AG20443 (cell line): ENCODE measurements at regions not wholly inside any gene's neighbourhood (a gene's known extent, or its start where the extent isn't known, plus 50 kb on each side); places are given as distances from the start of the nearest gene placed in this dataset.
A peak's percentile ranks its signal among the peaks of the same experiment; 100 is the strongest.
"Not testable (repeated sequence)": the region's sequence is repeated elsewhere in the genome, so short reads cannot be mapped to it uniquely, and the experiment has no call there.

Experiments used
- DNase-seq: peaks from one replicate; pipeline ENCODE4 v3.0.0; 2012; ENCODE audit warnings: low spot score, mixed read lengths

DNA sequence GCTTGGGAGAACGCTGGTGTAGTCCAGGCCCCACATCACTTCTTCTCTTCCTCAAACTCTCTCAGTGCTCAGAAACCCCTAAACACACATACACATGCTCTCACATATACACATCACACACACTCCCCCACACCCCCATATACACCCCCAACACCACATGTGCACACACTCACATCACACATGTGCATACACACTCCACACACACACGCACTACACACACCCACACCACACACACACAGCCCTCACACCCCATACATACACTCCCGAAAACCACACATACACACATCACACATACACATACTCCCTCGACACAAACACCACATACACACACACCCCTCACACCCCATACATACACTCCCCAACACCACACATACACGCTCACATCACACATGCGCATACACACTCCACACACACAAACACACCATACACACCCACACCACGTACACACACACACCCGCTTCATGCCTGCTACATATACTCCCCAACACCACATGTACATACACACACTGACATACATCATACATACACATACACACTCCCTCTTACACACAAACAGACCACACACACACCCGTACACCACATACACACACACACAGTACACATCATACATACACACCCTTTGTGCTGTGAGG is 110.3 kb upstream of the TMEM170B start:
- no peak for DNase-seq

DNA sequence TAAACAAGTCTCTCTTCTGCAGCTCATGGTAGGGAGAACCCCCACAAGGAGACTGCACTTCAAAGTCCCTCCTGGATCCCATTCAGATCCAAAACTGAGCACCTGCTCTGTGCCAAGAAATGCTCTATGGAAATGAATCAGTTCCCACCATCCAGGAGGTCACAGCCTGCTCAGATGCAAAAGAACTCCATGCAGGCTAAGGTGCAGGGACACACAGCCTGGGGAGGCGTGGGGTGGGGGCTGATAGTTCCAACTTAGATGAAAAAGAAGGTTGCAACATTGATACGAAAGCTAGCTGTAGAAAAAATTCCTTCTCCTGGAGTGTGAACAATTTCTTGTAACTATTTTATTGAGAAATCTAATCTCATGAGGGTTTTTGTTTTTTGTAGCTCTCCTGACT is 111.0 kb upstream of the TMEM170B start:
- no peak for DNase-seq

DNA sequence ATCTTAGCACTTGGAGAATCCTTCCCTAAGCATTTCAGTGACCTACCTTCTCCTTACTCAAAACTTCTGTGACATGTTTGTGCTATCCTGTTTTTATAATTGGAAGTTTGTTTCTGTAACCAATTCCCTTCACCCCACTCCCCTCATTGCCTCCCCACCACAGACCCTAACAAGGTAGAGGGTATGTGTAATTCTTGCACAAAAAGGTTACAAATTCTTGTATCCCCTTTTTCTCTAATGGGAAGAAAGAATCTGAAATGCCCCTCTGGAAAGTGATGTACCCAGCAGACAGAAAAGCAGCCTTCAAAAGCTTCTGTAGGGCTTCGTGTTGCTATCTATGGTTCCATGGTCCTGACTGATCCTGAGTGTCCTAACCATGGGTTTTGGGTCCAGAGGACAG is 111.7 kb upstream of the TMEM170B start:
- DNase-seq, result no peak

DNA sequence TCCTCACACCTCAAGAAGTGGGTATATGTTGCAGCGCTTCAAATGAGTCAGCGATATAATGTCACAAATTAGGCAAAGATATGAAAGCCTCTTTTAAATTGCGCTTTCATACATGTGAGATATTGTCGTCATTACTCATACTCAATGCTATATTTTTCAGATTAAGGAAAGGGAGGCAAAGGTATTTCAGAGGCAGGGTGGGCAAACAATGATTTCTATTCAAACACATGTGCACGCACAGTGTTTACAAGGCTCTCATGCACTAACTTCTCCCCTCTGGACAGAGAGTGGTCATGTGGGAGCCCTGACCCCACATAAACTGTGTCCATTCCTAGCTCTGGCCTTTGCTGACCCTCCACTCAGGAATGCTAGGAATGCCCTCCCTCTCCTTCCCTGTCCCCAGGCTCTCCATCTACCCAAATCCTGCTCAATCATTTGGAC is 112.1 kb upstream of the TMEM170B start:
- DNase-seq, result no peak

DNA sequence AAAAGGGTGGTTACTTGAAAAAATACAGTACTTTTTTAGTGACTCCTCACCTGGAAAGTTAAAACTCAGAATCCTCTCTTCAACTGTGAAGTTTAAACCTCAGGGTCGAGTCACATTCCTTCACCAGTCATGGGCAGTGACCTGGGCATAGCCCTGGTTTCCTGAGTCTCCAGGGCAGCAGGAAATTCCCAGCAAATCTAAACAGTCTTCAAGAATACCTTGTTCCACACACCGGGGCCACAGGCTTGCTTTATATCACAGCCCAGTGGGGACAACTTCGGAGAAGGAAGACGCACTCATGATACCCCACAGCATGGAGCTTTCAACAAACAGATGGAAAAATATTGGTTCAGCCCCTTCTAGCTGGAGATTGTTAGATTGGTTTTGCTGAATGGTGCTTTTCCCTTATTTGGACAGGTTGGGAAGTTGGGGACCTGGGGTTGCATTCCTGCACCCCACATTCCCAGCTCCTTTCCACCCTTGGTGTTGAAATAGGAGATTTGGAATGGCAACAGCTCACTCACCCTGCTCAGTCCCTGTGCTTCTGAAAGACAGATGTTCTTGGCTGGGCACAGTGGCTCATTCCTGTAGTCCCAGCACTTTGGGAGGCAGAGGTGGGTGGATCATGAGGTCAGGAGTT is 113.0 kb upstream of the TMEM170B start:
- no peak for DNase-seq

DNA sequence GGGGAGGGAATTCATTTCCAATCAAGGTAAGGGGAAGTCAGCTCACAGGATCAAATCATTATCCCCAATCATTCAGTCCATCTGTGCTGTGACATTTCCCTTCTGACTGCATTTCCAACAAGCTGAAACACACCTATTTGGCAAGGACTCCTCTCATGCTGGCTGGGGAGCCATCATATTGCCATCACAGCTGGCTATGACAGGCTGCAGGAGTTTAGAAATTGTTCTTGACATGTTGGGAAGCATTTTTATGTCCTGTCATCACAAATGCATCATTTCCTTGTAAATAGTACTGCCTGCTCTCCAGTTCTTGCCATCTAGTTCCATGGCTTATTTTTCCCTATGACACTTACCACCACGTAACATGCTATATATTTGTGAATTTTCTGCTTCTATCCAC is 113.9 kb upstream of the TMEM170B start:
- DNase-seq, result no peak

DNA sequence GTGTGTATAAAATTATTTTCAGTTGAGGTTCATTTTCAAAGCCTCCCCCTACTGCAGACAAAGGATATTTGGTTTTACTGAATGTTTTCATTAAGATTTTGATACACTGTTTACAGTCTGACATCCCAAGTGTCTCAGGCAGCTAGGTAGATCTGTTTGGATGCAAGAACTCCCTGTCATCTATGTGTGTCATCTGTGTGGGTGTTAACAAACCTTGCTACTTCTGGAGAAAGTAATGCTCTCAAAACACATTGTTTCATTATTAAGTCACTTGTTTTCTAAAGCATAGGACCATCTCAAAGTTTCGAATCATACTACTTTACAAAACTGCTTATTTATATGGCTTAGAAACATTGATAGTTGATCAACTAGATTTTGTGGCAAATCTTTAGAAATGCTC is 114.5 kb upstream of the TMEM170B start:
- DNase-seq, result no peak

DNA sequence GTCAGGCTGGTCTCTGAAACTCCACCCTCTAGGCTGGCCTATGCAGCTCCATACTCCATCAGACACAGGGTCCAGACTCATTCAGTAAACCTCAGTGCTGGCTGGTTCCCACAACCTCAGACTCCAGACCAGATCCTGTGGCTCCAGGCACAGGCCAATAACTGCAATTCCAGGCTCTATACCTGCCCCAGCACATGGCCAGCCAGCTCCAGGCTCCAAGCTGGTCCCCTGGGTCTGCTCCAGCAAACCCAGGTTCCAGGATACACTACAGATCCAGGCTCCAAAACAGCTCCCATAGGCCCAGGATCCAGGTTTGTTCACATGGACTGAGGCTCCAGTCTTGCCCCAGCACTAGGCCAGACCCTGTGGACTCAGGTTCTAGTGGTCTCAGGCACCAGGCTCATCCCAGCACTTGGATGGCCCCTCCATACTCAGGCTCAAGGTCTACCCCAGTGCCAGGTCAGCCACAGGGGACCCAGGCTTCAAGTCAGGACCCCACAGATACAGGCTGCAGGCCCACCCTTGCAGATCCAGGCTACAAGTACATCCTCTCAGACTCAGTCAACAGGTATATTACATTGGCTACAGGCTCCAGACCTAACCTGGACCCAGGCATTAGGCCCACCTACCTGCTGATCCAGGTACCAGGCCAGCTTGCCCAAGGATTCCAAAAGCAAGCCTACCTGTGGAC is 117.6 kb upstream of the TMEM170B start:
- DNase-seq, result no peak

DNA sequence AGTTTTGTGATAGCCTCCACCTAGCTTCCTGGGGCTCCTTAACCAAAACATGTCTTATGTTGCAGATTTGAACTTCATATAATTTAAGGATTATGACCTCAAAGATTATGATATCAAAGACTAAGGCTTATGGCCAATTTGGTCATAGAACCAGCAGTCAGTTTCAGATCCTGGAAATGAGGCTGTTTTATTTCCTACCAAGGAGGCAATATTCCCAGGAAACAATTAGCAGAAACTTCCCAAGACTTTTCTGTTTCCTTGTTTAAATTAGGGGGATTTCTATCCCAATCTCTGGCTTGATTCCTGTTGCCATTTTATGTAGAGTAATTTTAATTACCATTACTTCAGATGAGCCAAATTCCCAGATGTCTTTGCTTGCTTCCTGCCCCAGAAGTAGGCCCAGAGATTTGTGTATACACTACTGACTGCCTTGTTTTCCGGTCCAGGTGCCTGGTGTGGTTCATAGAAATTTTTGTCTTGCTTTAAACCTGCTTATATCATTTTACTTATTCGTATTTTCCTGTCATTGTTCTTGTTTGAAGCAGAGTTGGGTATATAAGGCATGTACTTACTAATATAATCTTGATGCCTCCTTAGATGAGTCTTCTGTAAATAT is 119.2 kb upstream of the TMEM170B start:
- DNase-seq, result no peak

DNA sequence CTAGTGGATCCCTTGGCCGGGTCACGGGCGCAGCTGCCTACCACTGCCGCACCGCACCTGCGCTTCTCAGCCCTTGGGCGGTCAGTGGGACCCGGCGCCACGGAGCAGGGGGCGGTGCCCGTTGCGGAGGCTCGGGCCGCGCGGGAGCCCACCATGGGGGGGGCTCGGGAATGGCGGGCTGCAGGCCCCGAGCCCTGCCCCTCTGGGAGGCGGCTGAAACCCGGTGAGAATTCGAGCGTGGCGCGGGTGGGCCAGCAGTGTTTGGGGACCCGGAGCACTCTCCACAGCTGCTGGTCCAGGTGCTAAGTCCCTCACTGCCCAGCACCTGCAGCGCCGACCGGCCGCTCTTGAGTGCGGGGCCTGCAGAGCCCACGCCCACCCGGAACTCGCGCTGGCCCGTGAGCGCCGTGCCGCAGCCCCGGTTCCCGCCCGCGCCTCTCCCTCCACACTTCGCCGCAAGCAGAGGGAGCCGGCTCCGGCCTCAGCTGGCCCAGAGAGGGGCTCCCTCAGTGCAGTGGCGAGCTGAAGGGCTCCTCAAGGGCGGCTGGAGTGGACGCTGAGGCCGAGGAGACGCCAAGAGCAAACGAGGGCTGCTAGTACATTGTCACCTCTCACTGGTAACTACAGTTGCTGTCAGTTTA is 120.5 kb upstream of the TMEM170B start:
- no peak for DNase-seq

DNA sequence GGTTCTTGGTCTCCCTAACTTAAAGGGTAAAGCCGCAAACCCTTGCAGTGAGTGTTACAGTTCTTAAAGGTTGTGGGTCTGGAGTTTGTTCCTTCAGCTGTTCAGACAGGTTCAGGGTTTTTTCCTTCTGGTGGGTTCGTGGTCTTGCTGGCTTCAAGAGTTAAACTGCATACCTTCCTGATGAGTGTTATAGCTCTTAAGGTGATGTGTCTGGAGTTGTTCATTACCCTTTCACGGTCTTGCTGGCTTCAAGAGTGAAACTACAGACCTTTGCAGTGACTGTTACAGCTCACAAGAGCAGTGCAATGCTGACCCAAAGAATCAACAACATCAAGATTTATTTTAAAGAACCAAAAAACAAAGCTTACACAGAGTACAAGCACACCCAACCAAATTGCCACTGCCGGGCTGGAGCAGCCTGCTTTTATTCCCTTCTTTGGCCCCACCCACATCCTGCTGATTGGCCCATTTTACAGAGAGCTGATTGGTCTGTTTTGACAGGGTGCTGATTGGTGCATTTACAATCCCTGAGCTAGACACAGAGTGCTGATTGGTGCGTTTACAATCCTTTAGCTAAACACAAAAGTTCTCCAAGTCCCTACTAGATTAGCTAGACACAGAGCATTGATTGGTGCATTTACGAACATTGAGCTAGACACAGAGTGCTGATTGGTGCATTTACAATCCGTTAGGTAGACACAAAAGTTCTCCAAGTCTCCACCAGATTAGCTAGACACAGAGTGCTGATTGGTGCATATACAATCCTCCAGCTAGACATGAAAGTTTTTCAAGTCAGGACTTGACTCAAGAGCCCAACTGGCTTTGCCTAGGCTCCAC is 121.2 kb upstream of the TMEM170B start:
- not testable (repeated sequence) for DNase-seq

DNA sequence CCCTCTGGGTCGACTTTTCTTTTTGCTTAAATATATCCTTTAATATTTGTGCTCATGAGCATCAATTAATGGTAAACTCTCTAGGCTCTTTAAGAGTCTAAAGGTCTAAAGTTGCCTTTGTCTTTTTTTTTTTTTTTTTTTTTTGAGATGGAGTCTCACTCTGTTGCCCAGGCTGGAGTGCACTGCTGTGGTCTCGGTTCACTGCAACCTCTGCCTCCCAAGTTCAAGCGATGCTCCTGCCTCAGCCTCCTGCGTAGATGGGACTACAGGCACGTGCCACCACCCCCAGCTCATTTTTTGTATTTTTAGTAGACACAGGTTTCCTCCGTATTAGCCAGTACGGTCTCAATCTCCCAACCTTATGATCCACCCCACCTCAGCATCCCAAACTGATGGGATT is 122.0 kb upstream of the TMEM170B start:
- DNase-seq, result no peak

DNA sequence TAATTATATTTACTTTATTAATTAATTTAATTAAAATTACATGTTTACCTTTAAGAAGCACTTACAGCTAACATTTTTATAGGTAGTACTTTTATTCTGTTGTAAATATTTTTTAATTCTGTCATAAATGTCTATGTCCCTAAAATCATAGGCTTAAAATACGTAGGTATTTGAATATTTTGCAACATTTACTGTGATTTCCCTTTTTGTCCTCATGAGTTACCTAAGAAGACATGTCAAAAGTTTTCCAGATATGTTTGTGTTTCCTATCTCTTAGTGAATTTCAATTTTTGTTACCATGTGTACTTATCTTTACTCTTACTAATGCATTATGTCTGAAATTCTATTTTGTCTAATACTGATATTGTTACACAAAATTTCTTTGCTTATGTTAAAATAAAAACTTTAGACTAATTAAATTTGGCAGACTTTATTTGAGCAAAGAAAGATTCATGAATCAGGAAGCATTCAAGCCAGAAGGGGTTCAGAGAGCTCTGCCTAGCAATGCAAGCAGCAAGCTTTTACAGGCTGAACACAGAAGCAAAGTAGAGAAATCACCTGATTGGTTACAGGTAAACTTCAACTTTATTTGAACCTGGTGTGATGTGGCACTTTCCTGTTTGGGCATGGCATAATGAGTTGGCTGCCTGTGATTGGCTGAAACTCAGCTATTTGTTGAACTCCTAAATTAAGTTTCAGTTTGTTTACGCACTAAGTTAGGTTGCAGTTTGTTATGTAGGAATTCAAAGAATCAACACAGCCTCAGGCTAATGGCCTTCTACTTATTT is 123.2 kb upstream of the TMEM170B start:
- DNase-seq, result no peak

DNA sequence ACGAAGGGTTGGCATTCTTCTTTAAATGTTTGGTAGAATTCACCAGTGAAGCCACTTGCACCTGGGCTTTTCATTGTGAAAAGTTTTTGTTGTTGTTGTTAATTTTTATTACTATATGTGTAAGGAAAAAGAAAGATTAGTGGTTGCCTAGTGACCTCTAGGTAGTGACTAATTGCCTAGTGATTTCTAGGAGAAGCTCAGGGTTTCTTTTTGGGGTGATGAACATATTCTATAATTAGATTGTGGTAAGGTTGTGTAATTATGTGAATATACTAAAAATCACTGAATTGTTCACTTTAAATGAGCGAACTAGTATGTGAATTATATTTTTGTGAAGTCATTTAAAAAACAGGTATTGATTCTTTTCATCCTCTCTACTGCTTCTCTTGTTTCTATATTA is 123.8 kb upstream of the TMEM170B start:
- peak; percentile 38 for DNase-seq

DNA sequence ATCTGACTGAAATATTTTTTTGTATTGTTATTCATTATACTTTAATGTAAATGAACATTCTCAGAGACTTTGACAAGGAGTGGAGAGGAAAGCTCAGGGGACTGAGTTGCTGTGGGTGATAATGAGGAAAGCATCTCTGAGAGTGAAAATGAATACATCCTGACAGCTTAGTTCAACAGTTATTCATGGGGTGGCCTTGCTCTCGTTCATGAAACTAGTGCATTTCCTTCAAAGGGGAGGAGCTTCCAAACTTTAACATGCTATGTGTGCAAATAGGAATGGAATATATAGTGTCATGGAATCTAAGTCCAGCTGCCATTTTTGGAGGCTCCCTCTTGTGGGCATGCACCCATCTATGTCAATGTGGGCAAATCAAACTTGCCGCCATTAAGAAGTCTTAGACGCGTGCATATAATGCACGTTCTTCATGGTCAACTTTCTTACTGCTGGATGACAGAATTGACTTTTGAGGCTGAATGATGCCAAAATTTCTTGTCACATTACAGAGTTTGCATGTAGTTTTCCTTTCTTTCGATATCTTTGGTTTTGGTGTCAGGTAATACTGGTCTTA is 124.3 kb upstream of the TMEM170B start:
- DNase-seq, result no peak

DNA sequence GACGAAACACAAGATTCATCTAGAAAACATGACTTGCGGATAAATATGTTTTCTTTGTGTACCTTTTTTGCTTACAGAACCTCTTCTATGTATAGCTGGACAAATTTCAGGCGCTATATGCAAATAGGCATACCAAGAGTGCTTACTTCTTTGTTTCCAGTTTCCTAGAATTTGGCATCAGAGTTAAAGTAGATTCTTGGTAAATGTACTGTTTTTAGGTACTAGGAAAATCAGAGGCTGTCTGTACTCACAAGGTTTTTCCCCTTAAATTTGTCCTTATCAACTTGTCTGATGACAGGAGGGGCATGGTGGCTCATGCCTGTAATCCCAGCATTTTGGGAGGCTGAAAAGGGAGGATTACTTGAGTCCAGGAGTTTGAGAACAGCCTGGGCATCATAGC is 124.9 kb upstream of the TMEM170B start:
- no peak for DNase-seq

DNA sequence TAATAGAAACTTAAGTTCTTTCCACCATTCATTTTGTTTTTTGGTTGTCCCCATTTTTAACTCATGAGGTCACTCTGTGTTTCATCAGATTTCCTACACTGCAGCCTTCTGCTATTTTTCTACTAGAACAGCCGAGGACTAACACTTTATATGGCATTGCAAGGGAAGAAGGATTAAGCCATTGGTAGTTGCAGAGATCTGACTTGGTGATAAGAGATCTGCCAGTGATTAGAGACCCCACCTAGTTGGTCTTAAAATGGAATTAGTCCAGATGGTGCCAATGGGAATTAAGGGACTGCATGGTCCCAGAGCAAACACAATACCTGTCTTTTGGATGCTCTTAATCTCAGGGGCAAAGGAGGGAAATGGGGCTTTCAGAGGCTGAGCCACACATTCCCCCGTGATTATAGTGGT is 125.5 kb upstream of the TMEM170B start:
- peak; percentile 39 for DNase-seq

DNA sequence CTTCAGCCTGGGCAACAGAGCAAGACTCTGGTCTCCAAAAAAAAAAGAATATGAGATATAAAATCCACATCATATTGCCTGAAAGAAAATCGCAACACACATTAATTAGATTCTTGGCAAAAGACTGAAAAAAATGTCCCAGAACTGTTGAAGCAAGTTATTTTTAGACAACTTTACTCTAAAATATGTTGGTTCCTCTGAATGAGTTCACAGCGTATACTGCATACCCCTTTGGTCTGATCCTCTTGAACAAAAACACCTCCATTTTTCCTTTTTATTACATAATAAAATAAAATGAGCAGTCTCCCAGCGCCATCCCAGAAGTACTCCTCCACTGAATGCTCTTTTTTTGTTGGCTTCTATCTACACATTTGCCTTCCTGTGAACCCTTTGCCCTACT is 126.0 kb upstream of the TMEM170B start:
- no peak for DNase-seq

DNA sequence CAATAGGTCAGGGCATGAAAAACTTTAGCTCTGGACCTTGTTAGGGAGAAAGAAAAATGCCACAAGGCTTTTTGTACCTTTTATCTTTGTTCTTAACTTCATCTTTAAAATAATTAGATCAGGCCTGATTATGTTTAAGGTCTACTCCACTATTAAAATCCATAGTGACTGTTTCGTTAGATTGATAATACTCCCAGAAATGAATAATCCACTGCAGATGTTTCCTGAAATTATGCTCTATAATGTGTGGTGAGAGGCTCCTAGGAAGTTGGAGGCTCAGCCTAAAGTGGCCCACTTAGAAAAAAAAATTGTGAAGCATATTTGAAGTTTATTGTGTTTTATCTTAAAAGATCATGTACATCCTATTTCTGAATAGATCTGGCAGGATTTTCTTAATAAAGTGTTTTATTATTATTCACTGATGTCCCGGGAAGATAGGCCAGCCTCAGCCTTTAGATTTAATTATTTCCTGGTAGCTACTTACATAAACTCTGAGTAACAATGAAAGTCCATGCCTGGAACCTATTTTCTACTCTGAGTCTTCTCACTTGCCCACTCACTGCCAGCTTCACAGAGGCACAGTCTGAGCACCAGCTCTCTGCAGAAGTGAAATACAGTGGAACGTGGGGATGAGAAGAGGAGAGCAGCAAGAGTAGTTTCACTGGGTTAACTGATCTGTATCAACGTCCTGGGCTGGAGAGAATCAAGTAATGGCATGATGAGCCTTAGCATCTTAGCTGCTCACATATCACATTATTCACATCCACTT is 126.8 kb upstream of the TMEM170B start:
- DNase-seq, result no peak

DNA sequence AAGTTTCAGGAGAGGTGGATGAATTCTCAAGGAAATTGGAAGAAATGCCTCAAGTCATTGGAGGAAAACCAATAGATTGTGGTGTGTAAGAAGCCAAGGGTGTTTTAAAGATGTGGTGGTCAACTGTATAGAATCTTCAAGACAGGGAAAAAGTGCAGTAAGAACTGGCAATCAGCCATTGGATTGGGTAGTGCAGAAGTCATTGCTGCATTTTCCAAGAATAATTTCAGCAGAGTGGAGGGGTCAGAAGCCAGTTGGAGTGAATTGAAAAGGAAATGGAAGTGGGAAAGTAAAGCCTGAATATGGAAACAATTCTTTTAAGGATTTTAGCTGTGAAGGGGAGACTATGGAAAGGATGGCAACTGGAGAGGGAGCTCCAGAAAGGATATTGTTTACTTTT is 128.2 kb upstream of the TMEM170B start:
- no peak for DNase-seq
